Ishikawa (cell line): ENCODE measurements at regions not wholly inside any gene's neighbourhood (a gene's known extent, or its start where the extent isn't known, plus 50 kb on each side); places are given as distances from the start of the nearest gene placed in this dataset.
A peak's percentile ranks its signal among the peaks of the same experiment; 100 is the strongest.

Experiments
- CEBPB ChIP-seq: IDR thresholded peaks from 2 replicates; pipeline ENCODE4 v1.6.1; 2012
- CREB1 ChIP-seq: IDR thresholded peaks from 2 replicates; pipeline ENCODE4 v1.6.1; 2012; ENCODE audit warnings: low read depth
- EGR1 ChIP-seq: IDR thresholded peaks from 2 replicates; pipeline ENCODE4 v1.6.1; 2012
- EP300 ChIP-seq: IDR thresholded peaks from 2 replicates; pipeline ENCODE4 v1.6.1; 2012; ENCODE audit warnings: borderline replicate concordance
- FOXM1 ChIP-seq: IDR thresholded peaks from 2 replicates; pipeline ENCODE4 v1.6.1; 2012; ENCODE audit warnings: low read depth, borderline replicate concordance
- MAX ChIP-seq: IDR thresholded peaks from 2 replicates; pipeline ENCODE4 v1.6.1; 2012
- NFIC ChIP-seq: IDR thresholded peaks from 2 replicates; pipeline ENCODE4 v1.6.1; 2012
- RAD21 ChIP-seq: IDR thresholded peaks from 2 replicates; pipeline ENCODE4 v1.6.1; 2012; ENCODE audit warnings: low read depth
- REST ChIP-seq: IDR thresholded peaks from 2 replicates; pipeline ENCODE4 v1.6.1; 2012; ENCODE audit warnings: low read depth, mild to moderate bottlenecking
- TAF1 ChIP-seq: IDR thresholded peaks from 2 replicates; pipeline ENCODE4 v1.6.1; 2012; ENCODE audit warnings: low read depth, mild to moderate bottlenecking
- TCF12 ChIP-seq: IDR thresholded peaks from 2 replicates; pipeline ENCODE4 v1.6.1; 2012; ENCODE audit warnings: low read depth
- TEAD4 ChIP-seq: IDR thresholded peaks from 2 replicates; pipeline ENCODE4 v1.6.1; 2012
- USF1 ChIP-seq: IDR thresholded peaks from 2 replicates; pipeline ENCODE4 v1.6.1; 2012
- YY1 ChIP-seq: IDR thresholded peaks from 2 replicates; pipeline ENCODE4 v1.6.1; 2012; ENCODE audit warnings: low read depth
- ZBTB7A ChIP-seq: IDR thresholded peaks from 2 replicates; pipeline ENCODE4 v1.6.1; 2012; ENCODE audit warnings: low read depth

- no peak for TF ChIP-seq EGR1
- TF ChIP-seq EP300: no peak
- no peak for TF ChIP-seq MAX
- no peak for TF ChIP-seq TEAD4
- TF ChIP-seq TCF12: no peak
- no peak for TF ChIP-seq FOXM1
These were observed 601.4 kb upstream of the IGFBP3 start for GRCh38 chr7:46522354-46522906.

GRCh38 chr7:46518713-46519112 is 597.6 kb upstream of the IGFBP3 start:
- no peak for TF ChIP-seq ZBTB7A
- no peak for TF ChIP-seq CEBPB
- no peak for TF ChIP-seq EP300
- TF ChIP-seq CREB1: no peak
- no peak for TF ChIP-seq NFIC
- TF ChIP-seq REST: no peak

GRCh38 chr7:46515844-46516590 is 594.9 kb upstream of the IGFBP3 start:
- peak; percentile 80 for TF ChIP-seq EP300
- no peak for TF ChIP-seq USF1
- peak; percentile 75 for TF ChIP-seq EGR1
- no peak for TF ChIP-seq NFIC
- TF ChIP-seq ZBTB7A: no peak
- TF ChIP-seq TCF12: peak; percentile 85
- peak; percentile 33; the same call in 1 of the 2 replicates for TF ChIP-seq MAX
- TF ChIP-seq CREB1: no peak
- peak; percentile 82 for TF ChIP-seq TEAD4
- no peak for TF ChIP-seq REST
- TF ChIP-seq RAD21: no peak; the same call in 1 of the 2 replicates
- TF ChIP-seq TAF1: no peak
- no peak for TF ChIP-seq YY1
- 0 out of 2 replicates have a peak, but pooled peaks have one; percentile 36 for TF ChIP-seq FOXM1
- no peak for TF ChIP-seq CEBPB

- TF ChIP-seq YY1: no peak
These were observed 592.4 kb upstream of the IGFBP3 start for GRCh38 chr7:46513447-46513848.

- TF ChIP-seq RAD21 (no peak), MAX (no peak), TAF1 (no peak), EP300 (no peak), EGR1 (no peak), NFIC (no peak), CREB1 (no peak), FOXM1 (no peak), ZBTB7A (no peak), REST (no peak), TCF12 (no peak), YY1 (no peak), CEBPB (no peak)
These were observed 591.9 kb upstream of the IGFBP3 start for GRCh38 chr7:46512891-46513413.
